Right lobe of liver (tissue), 4 donors: ENCODE measurements at regions not wholly inside any gene's neighbourhood (a gene's known extent, or its start where the extent isn't known, plus 50 kb on each side); places are given as distances from the start of the nearest gene placed in this dataset.
"Not testable (repeated sequence)": the region's sequence is repeated elsewhere in the genome, so short reads cannot be mapped to it uniquely, and the experiment has no call there.

ENCODE experiments used
- POLR2A ChIP-seq: fragments of 450-650 bp; IDR thresholded peaks from one replicate; pipeline ENCODE4 v1.6.1; 2017; ENCODE audit warnings: antibody characterized with exemption, mild to moderate bottlenecking
- TF ChIP-seq, protein P1 (sequence below), 4 donors: fragments of 200-600 bp in 3 of 4; fragments of 450-650 bp in 1 of 4; IDR thresholded peaks; one replicate each; pipeline versions ENCODE4 v1.5.1 to v1.8.0; 2016 to 2022; ENCODE audit warnings: antibody characterized with exemption in 4 of 4, mild to moderate bottlenecking in 2 of 4
- donor health status: DM: no; HTN: no; CAD: no.
- donor health status: DM: no; HTN: no; CAD: no.
- donor health status: DM: no; HTN: yes; CAD: no.

- TF ChIP-seq, protein P1, sequence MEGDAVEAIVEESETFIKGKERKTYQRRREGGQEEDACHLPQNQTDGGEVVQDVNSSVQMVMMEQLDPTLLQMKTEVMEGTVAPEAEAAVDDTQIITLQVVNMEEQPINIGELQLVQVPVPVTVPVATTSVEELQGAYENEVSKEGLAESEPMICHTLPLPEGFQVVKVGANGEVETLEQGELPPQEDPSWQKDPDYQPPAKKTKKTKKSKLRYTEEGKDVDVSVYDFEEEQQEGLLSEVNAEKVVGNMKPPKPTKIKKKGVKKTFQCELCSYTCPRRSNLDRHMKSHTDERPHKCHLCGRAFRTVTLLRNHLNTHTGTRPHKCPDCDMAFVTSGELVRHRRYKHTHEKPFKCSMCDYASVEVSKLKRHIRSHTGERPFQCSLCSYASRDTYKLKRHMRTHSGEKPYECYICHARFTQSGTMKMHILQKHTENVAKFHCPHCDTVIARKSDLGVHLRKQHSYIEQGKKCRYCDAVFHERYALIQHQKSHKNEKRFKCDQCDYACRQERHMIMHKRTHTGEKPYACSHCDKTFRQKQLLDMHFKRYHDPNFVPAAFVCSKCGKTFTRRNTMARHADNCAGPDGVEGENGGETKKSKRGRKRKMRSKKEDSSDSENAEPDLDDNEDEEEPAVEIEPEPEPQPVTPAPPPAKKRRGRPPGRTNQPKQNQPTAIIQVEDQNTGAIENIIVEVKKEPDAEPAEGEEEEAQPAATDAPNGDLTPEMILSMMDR (IDR thresholded peaks at IDR 0.05), result not testable (repeated sequence)
- TF ChIP-seq POLR2A, result not testable (repeated sequence)
Measured at GRCh38 chr13:71289980-71290379, 577.0 kb downstream of the DACH1 start.
